ENCODE measurements at regions not wholly inside any gene's neighbourhood (a gene's known extent, or its start where the extent isn't known, plus 50 kb on each side); places are given as distances from the start of the nearest gene placed in this dataset.

DNA sequence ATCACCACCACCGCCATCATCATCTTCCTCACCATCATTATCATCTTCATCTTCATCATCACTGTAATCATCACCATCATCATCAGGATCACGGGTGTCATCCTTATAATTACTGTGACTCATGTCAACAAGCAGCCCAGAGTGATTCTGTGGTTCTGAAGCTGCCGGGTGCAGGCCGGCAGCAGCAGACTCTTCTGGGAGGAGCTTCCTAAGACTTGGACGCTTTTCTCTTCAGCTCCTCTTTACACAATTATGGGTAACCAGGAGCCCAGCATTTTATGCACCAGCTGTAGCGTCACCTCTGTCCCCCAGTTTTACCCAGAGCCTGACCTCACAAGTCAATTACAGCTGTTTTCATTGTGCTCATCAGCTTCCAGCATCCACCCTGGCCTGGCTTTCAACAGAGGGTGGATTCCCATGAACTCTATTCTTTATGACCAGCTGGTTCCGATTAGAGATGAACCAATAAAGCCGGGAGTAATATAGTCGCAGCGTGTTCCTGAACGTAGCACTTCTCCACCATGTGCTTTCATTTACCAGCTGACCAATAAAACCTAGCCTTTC is 275.8 kb downstream of the FOXL1 start:
- TF ChIP-seq POLR2AphosphoS5 (IDR thresholded peaks at IDR 0.05; ENCODE audit: low read depth, low read length) (no peak), TAF1 (IDR thresholded peaks at IDR 0.05; ENCODE audit: borderline replicate concordance, insufficient read depth, low read length) (no peak), FOXP2 (optimal IDR thresholded peaks at IDR 0.05; ENCODE audit: borderline replicate concordance, extremely low read depth, extremely low read length, insufficient read depth) (no peak), REST (IDR thresholded peaks at IDR 0.05; ENCODE audit: insufficient read depth in 1 of 2, low read depth in 2 of 2, low read length in 2 of 2) (no peak), SIN3A (IDR thresholded peaks at IDR 0.05; ENCODE audit: borderline replicate concordance, insufficient read depth, low read length) (no peak)

- TF ChIP-seq SIN3A (IDR thresholded peaks at IDR 0.05; ENCODE audit: borderline replicate concordance, insufficient read depth, low read length) = no peak
- TF ChIP-seq REST (IDR thresholded peaks at IDR 0.05; ENCODE audit: insufficient read depth in 1 of 2, low read depth in 2 of 2, low read length in 2 of 2) = no peak
- TF ChIP-seq FOXP2 (optimal IDR thresholded peaks at IDR 0.05; ENCODE audit: borderline replicate concordance, extremely low read depth, extremely low read length, insufficient read depth) = no peak
- no peak for TF ChIP-seq POLR2AphosphoS5 (IDR thresholded peaks at IDR 0.05; ENCODE audit: low read depth, low read length)
- TF ChIP-seq TAF1 (IDR thresholded peaks at IDR 0.05; ENCODE audit: borderline replicate concordance, insufficient read depth, low read length) = no peak
Observed at GRCh38 chr16:86854626-86855294, 276.4 kb downstream of the FOXL1 start.

- no peak for TF ChIP-seq TAF1 (IDR thresholded peaks at IDR 0.05; ENCODE audit: borderline replicate concordance, insufficient read depth, low read length)
- TF ChIP-seq FOXP2 (optimal IDR thresholded peaks at IDR 0.05; ENCODE audit: borderline replicate concordance, extremely low read depth, extremely low read length, insufficient read depth) = no peak
- TF ChIP-seq POLR2AphosphoS5 (IDR thresholded peaks at IDR 0.05; ENCODE audit: low read depth, low read length) = no peak
- TF ChIP-seq SIN3A (IDR thresholded peaks at IDR 0.05; ENCODE audit: borderline replicate concordance, insufficient read depth, low read length) = no peak
- TF ChIP-seq REST (IDR thresholded peaks at IDR 0.05; ENCODE audit: insufficient read depth in 1 of 2, low read depth in 2 of 2, low read length in 2 of 2) = no peak
Observed at GRCh38 chr16:86856946-86857586, 278.7 kb downstream of the FOXL1 start.

DNA sequence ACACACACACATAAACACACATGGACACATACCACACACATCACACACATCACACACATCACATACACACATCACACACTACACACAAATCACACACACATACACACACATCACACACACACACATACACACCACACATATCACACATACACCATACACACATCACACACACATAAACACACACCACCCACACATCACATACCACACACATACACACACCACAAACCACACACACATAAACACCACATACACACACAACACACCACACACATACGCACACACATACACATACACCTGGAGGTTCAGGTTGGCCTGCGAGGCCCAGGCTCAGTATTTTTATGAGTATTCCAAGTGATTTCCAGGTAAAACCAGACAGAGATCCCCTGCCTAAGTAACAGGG is 279.5 kb downstream of the FOXL1 start:
- TF ChIP-seq TAF1 (IDR thresholded peaks at IDR 0.05; ENCODE audit: borderline replicate concordance, insufficient read depth, low read length) (no peak), POLR2AphosphoS5 (IDR thresholded peaks at IDR 0.05; ENCODE audit: low read depth, low read length) (no peak), REST (IDR thresholded peaks at IDR 0.05; ENCODE audit: insufficient read depth in 1 of 2, low read depth in 2 of 2, low read length in 2 of 2) (no peak), FOXP2 (optimal IDR thresholded peaks at IDR 0.05; ENCODE audit: borderline replicate concordance, extremely low read depth, extremely low read length, insufficient read depth) (no peak), SIN3A (IDR thresholded peaks at IDR 0.05; ENCODE audit: borderline replicate concordance, insufficient read depth, low read length) (no peak)
